Testis (tissue), 2 donors: ENCODE measurements at regions not wholly inside any gene's neighbourhood (a gene's known extent, or its start where the extent isn't known, plus 50 kb on each side); places are given as distances from the start of the nearest gene placed in this dataset.

Experiments used
- DNase-seq: peaks from one replicate; pipeline ENCODE4 v3.0.0-alpha.2; 2019
- H3K27ac ChIP-seq, 2 donors: fragments of 200-600 bp; sonication (generic); one replicate each; pipeline ENCODE4 v1.5.1; 2019
- H3K27me3 ChIP-seq: fragments of 200-600 bp; sonication (generic); one replicate; pipeline ENCODE4 v1.5.1; 2019
- H3K36me3 ChIP-seq: fragments of 200-600 bp; sonication (generic); one replicate; pipeline ENCODE4 v1.5.1; 2017; ENCODE audit warnings: low read depth; ENCODE audit errors: missing control alignments
- H3K4me1 ChIP-seq: fragments of 200-600 bp; sonication (generic); one replicate; pipeline ENCODE4 v1.5.1; 2019
- H3K4me3 ChIP-seq, 2 donors: fragments of 200-600 bp; sonication (generic); one replicate each; pipeline ENCODE4 v1.5.1; 2017 to 2019
- H3K9me3 ChIP-seq: fragments of 200-600 bp; sonication (generic); one replicate; pipeline ENCODE4 v1.5.1; 2017
- CTCF ChIP-seq, 3 experiments: fragments of 450-650 bp in 2 of 3; fragments of 200-600 bp in 1 of 3; sonication (generic) in 1 of 3; IDR thresholded peaks; one replicate each; pipeline ENCODE4 v1.5.1; 2016 to 2019; ENCODE audit warnings: antibody characterized with exemption in 3 of 3, mild to moderate bottlenecking in 2 of 3, moderate library complexity in 1 of 3
- POLR2A ChIP-seq: fragments of 450-650 bp; IDR thresholded peaks from one replicate; pipeline ENCODE4 v1.6.1; 2017; ENCODE audit warnings: antibody characterized with exemption, mild to moderate bottlenecking, moderate library complexity
- WGBS, 2 donors: methylation state at CpG; one replicate each; pipeline ENCODE4 v1.1.5; 2018; 5-methylcytosine and 5-hydroxymethylcytosine counted together
- intact Hi-C: fragments of 100-400 bp; cut with DNase I; formaldehyde crosslinking; loops from one replicate; pipeline ENCODE4 v1.15.1; 2023; ENCODE audit warnings: low total_unique reads

DNA sequence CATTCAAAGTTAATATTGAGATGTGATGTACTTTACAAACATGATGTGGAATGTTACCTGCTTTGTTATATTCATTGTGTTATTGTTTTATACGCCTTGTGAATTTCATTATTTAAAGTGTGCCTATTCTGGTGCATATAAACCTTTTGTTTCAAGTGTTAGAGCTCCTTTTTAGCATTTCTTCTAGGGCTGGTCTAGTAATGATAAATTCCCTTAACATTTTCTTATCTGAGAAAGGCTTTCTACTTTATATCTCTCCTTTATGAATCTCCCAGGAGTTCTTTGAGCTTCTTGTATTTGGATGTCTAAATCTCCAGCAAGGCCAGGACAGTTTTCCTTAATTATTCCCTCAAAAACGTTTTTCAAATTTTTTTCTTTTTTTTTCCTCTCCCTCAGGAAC is 1005.6 kb downstream of the IGSF11 start:
- no peaks in the 10 kb centered on the region for H3K27me3 ChIP-seq
- intact Hi-C loops, result no loop called here
- WGBS, 2 donors, result 52 to 56% methylated on average over 2 of the region's 2 CpGs
- no peak overlapping the region for H3K4me3 ChIP-seq
- H3K4me1 ChIP-seq, result no peaks in the 10 kb centered on the region
- no peak for DNase-seq
- H3K9me3 ChIP-seq, result no peaks in the 10 kb centered on the region
- TF ChIP-seq POLR2A, result no peak
- no peak for TF ChIP-seq CTCF (IDR thresholded peaks at IDR 0.05)
- H3K27ac ChIP-seq, result no peak overlapping the region
- no peaks in the 10 kb centered on the region for H3K36me3 ChIP-seq

GRCh38 chr3:118036215-118036614 is 998.4 kb downstream of the IGSF11 start:
- 68 to 73% methylated on average over 1 of the region's 1 CpG for WGBS, 2 donors
- Histone ChIP-seq H3K27ac (no peak overlapping the region), H3K36me3 (no peaks in the 10 kb centered on the region), H3K4me1 (no peaks in the 10 kb centered on the region), H3K4me3 (no peak overlapping the region), H3K27me3 (no peaks in the 10 kb centered on the region), H3K9me3 (no peaks in the 10 kb centered on the region)
- intact Hi-C loops, result no loop called here
- no peak for DNase-seq
- TF ChIP-seq CTCF (IDR thresholded peaks at IDR 0.05) (no peak), POLR2A (no peak)

- TF ChIP-seq CTCF (IDR thresholded peaks at IDR 0.05) (no peak), POLR2A (no peak)
- intact Hi-C loops, result no loop called here
- Histone ChIP-seq H3K27ac (no peak overlapping the region), H3K9me3 (no peaks in the 10 kb centered on the region), H3K36me3 (no peaks in the 10 kb centered on the region), H3K4me3 (no peak overlapping the region), H3K4me1 (no peaks in the 10 kb centered on the region), H3K27me3 (no peaks in the 10 kb centered on the region)
- 0% methylated on average over 1 of the region's 1 CpG for WGBS, 2 donors
- no peak for DNase-seq
Measured at GRCh38 chr3:118055381-118055780, 979.3 kb downstream of the IGSF11 start.

DNA sequence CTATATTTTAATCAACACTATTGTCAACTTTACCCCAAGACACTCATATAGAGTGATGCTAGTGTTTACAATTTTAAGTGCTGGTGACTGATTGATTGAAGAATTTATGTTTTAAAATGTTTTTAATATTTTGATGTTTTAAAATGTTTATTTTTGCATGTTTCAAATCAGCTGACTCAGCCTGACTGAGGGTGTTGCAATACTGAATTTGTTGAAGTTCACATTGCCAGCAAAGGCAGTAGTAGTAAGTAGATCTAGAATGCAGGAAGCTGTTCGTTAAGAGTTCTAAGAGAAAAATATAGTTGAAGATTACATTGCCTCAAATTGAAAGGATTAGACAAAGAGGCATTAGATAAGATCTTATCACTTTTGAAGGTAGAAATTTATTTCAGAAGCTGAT is 977.6 kb downstream of the IGSF11 start:
- DNase-seq, result no peak
- intact Hi-C loops, result no loop called here
- Histone ChIP-seq H3K36me3 (no peaks in the 10 kb centered on the region), H3K9me3 (no peaks in the 10 kb centered on the region), H3K4me1 (no peaks in the 10 kb centered on the region), H3K4me3 (no peak overlapping the region), H3K27ac (no peak overlapping the region), H3K27me3 (no peaks in the 10 kb centered on the region)
- TF ChIP-seq CTCF (IDR thresholded peaks at IDR 0.05), result no peak
- TF ChIP-seq POLR2A, result no peak
- WGBS, 2 donors, result 74% methylated on average over 1 of the region's 1 CpG

DNA sequence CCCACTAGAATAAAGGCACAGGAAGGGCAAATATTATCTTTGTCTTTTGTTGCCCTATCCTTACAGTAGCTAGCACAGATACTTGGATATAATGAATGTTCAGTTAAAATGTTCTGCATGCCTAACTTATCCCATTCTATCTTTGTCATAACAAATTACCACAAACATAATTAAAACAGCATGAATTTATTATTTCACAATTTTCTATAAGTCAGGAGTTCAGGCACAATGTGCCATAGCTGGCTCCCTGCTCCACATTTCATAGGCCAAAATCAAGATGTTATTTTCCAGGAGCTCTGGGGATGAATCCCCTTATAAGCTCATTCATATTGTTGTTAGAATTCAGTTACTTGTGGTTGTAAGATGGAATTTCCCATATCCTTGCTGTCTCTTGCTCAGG is 975.5 kb downstream of the IGSF11 start:
- intact Hi-C loops, result no loop called here
- Histone ChIP-seq H3K36me3 (no peaks in the 10 kb centered on the region), H3K4me3 (no peak overlapping the region), H3K27me3 (no peaks in the 10 kb centered on the region), H3K9me3 (no peaks in the 10 kb centered on the region), H3K4me1 (no peaks in the 10 kb centered on the region), H3K27ac (no peak overlapping the region)
- no peak for TF ChIP-seq POLR2A
- no peak for DNase-seq
